ENCODE measurements at regions not wholly inside any gene's neighbourhood (a gene's known extent, or its start where the extent isn't known, plus 50 kb on each side); places are given as distances from the start of the nearest gene placed in this dataset.
A peak's percentile ranks its signal among the peaks of the same experiment; 100 is the strongest.
"Not testable (repeated sequence)": the region's sequence is repeated elsewhere in the genome, so short reads cannot be mapped to it uniquely, and the experiment has no call there.

- Histone ChIP-seq H3K4me3 (ENCODE audit: insufficient read depth, low read depth, low read length) (no peak overlapping the region), H3K23ac (ENCODE audit: low read depth, low read length) (no peak overlapping the region), H2AK5ac (ENCODE audit: low read depth, low read length) (no peak overlapping the region), H3K4me1 (ENCODE audit: control insufficient read depth, insufficient read depth, low read length) (no peaks in the 10 kb centered on the region), H4K20me1 (ENCODE audit: insufficient read depth, low read length) (no peaks in the 10 kb centered on the region), H3K4ac (ENCODE audit: low read depth, low read length) (no peak overlapping the region), H3K9me1 (ENCODE audit: insufficient read depth, low read length) (no peaks in the 10 kb centered on the region), H3K27me3 (ENCODE audit: control insufficient read depth, insufficient read depth, low read length) (no peaks in the 10 kb centered on the region), H2BK20ac (ENCODE audit: low read depth, low read length) (no peak overlapping the region), H2AFZ (replicated peaks; ENCODE audit: low read length, poor library complexity) (no peak overlapping the region), H3K36me3 (ENCODE audit: control insufficient read depth, insufficient read depth, low read length) (no peaks in the 10 kb centered on the region), H3K9me3 (ENCODE audit: control insufficient read depth, insufficient read depth, low read length) (no peaks in the 10 kb centered on the region), H3K9ac (ENCODE audit: low read depth, low read length) (no peak overlapping the region), H4K91ac (ENCODE audit: insufficient read depth, low read depth, low read length) (no peak overlapping the region), H3K18ac (ENCODE audit: low read depth, low read length) (no peak overlapping the region), H3K27ac (ENCODE audit: insufficient read depth, low read length) (no peak overlapping the region), H4K5ac (ENCODE audit: low read depth, low read length) (no peak overlapping the region), H3K56ac (ENCODE audit: extremely low read depth, insufficient read depth, low read length) (no peak overlapping the region), H4K8ac (ENCODE audit: low read depth in 2 of 2, low read length in 2 of 2) (no peak overlapping the region), H3K14ac (replicated peaks; ENCODE audit: low read depth, low read length) (no peak overlapping the region), H3K79me1 (ENCODE audit: low read depth in 1 of 2, low read length in 2 of 2) (no peaks in the 10 kb centered on the region), H2BK15ac (ENCODE audit: low read depth, low read length) (no peak overlapping the region), H3K4me2 (ENCODE audit: low read depth, low read length) (no peak overlapping the region), H2BK5ac (ENCODE audit: low read depth, low read length, poor library complexity, severe bottlenecking) (no peak overlapping the region), H2AK9ac (replicated peaks; ENCODE audit: low read depth, low read length, poor library complexity) (no peak overlapping the region), H2BK120ac (ENCODE audit: low read depth, low read length) (no peak overlapping the region)
- DNase-seq: peak; percentile 4
- in situ Hi-C loops (cut with MboI; ENCODE audit: low sequenced_read_pairs): no loop called here
- intact Hi-C loops (cut with micrococcal nuclease): no loop called here
- no TSS peak for BruUV-seq (replicated peaks)
- peak; percentile 47 for TF ChIP-seq RAD21 (IDR thresholded peaks at IDR 0.05; ENCODE audit: low read length)
- TF ChIP-seq CHD1 (IDR thresholded peaks at IDR 0.05; ENCODE audit: low read depth, low read length): no peak
- peak; percentile 29; the same call in 1 of the 2 replicates for TF ChIP-seq CTCF (conservative IDR thresholded peaks at IDR 0.05; ENCODE audit: low read depth, low read length)
- dilution Hi-C loops (cut with HindIII; ENCODE audit: low sequenced_read_pairs, unreplicated experiment): no loop called here
- no CpG with 5 or more reads among the region's 1 CpG for WGBS, 2 experiments (ENCODE audit: extremely low coverage in 2 of 2, insufficient read length in 1 of 2)
- ATAC-seq (ENCODE audit: low read depth): no peak
- CTCF ChIA-PET: no interaction called here
- POLR2A ChIA-PET (ENCODE audit: unreplicated experiment): no interaction called here
These were observed 1496.5 kb downstream of the FAM181B start for GRCh38 chr11:81237139-81237538.

GRCh38 chr11:81227409-81227808 is 1506.3 kb downstream of the FAM181B start:
- H3K14ac ChIP-seq (replicated peaks; ENCODE audit: low read depth, low read length); BruUV-seq (replicated peaks); ATAC-seq (ENCODE audit: low read depth); H3K27ac ChIP-seq (ENCODE audit: insufficient read depth, low read length); in situ Hi-C loops (cut with MboI; ENCODE audit: low sequenced_read_pairs); H4K20me1 ChIP-seq (ENCODE audit: insufficient read depth, low read length); H4K8ac ChIP-seq (ENCODE audit: low read depth in 2 of 2, low read length in 2 of 2); H3K9me1 ChIP-seq (ENCODE audit: insufficient read depth, low read length); DNase-seq; H2AK5ac ChIP-seq (ENCODE audit: low read depth, low read length); H3K27me3 ChIP-seq (ENCODE audit: control insufficient read depth, insufficient read depth, low read length); H4K91ac ChIP-seq (ENCODE audit: insufficient read depth, low read depth, low read length); H2BK15ac ChIP-seq (ENCODE audit: low read depth, low read length); H3K4me2 ChIP-seq (ENCODE audit: low read depth, low read length); H3K9ac ChIP-seq (ENCODE audit: low read depth, low read length); intact Hi-C loops (cut with micrococcal nuclease); H2BK5ac ChIP-seq (ENCODE audit: low read depth, low read length, poor library complexity, severe bottlenecking); H3K4me1 ChIP-seq (ENCODE audit: control insufficient read depth, insufficient read depth, low read length); H3K36me3 ChIP-seq (ENCODE audit: control insufficient read depth, insufficient read depth, low read length); H3K56ac ChIP-seq (ENCODE audit: extremely low read depth, insufficient read depth, low read length); dilution Hi-C loops (cut with HindIII; ENCODE audit: low sequenced_read_pairs, unreplicated experiment); H3K4me3 ChIP-seq (ENCODE audit: insufficient read depth, low read depth, low read length); H3K18ac ChIP-seq (ENCODE audit: low read depth, low read length); CTCF ChIA-PET; H3K4ac ChIP-seq (ENCODE audit: low read depth, low read length); H3K9me3 ChIP-seq (ENCODE audit: control insufficient read depth, insufficient read depth, low read length); H2AFZ ChIP-seq (replicated peaks; ENCODE audit: low read length, poor library complexity); H2AK9ac ChIP-seq (replicated peaks; ENCODE audit: low read depth, low read length, poor library complexity); H2BK20ac ChIP-seq (ENCODE audit: low read depth, low read length); H3K23ac ChIP-seq (ENCODE audit: low read depth, low read length); H2BK120ac ChIP-seq (ENCODE audit: low read depth, low read length); H3K79me1 ChIP-seq (ENCODE audit: low read depth in 1 of 2, low read length in 2 of 2); H4K5ac ChIP-seq (ENCODE audit: low read depth, low read length); POLR2A ChIA-PET (ENCODE audit: unreplicated experiment): not testable (repeated sequence)
- no CpG with 5 or more reads among the region's 13 CpGs for WGBS, 2 experiments (ENCODE audit: extremely low coverage in 2 of 2, insufficient read length in 1 of 2)
